ENCODE measurements at regions not wholly inside any gene's neighbourhood (a gene's known extent, or its start where the extent isn't known, plus 50 kb on each side); places are given as distances from the start of the nearest gene placed in this dataset.

DNA sequence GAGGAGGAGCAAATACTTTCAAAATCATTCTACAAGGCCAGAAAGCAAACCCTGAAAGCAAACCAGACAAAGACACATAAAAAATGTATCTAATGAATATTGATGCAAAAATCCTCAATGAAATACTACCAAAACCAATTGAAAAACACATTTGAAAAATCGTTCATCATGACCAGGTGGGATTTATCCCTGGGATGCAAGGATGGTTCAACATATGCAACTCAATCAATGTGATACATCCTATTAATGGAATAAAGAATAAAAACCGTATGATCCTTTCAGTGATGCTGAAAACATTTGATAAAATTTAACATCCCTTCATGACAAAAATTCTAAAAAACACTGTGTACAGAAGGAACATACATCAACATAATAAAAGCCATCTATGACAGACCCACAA lies 337.6 kb downstream of the NNT start:
- Histone ChIP-seq H3F3A (ENCODE audit: insufficient read depth) (no peaks in the 10 kb centered on the region), H3K9ac (ENCODE audit: low read length) (no peak overlapping the region), H4K20me1 (ENCODE audit: low read depth, low read length) (no peaks in the 10 kb centered on the region), H3K36me3 (ENCODE audit: low read length) (no peaks in the 10 kb centered on the region), H3K9me3 (ENCODE audit: insufficient read depth, low read length) (no peaks in the 10 kb centered on the region), H3K4me2 (ENCODE audit: low read depth, low read length, poor library complexity, severe bottlenecking) (no peak overlapping the region), H3K27me3 (ENCODE audit: low read length) (no peaks in the 10 kb centered on the region), H3K9me2 (replicated peaks; ENCODE audit: insufficient read depth, low read length) (no peaks in the 10 kb centered on the region), H2AFZ (ENCODE audit: low read depth, low read length, severe bottlenecking) (no peak overlapping the region), H3K27ac (ENCODE audit: low read depth, low read length) (no peak overlapping the region), H3K4me3 (ENCODE audit: insufficient read depth, low read length, poor library complexity, severe bottlenecking) (no peak overlapping the region), H3K79me2 (ENCODE audit: insufficient read depth, low read length) (no peaks in the 10 kb centered on the region)
- TF ChIP-seq EZH2phosphoT487 (conservative IDR thresholded peaks at IDR 0.05; ENCODE audit: low read length): no peak
- TF ChIP-seq, protein P1, sequence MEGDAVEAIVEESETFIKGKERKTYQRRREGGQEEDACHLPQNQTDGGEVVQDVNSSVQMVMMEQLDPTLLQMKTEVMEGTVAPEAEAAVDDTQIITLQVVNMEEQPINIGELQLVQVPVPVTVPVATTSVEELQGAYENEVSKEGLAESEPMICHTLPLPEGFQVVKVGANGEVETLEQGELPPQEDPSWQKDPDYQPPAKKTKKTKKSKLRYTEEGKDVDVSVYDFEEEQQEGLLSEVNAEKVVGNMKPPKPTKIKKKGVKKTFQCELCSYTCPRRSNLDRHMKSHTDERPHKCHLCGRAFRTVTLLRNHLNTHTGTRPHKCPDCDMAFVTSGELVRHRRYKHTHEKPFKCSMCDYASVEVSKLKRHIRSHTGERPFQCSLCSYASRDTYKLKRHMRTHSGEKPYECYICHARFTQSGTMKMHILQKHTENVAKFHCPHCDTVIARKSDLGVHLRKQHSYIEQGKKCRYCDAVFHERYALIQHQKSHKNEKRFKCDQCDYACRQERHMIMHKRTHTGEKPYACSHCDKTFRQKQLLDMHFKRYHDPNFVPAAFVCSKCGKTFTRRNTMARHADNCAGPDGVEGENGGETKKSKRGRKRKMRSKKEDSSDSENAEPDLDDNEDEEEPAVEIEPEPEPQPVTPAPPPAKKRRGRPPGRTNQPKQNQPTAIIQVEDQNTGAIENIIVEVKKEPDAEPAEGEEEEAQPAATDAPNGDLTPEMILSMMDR (IDR thresholded peaks at IDR 0.05; ENCODE audit: insufficient read depth, low read length, poor library complexity, severe bottlenecking): no peak

DNA sequence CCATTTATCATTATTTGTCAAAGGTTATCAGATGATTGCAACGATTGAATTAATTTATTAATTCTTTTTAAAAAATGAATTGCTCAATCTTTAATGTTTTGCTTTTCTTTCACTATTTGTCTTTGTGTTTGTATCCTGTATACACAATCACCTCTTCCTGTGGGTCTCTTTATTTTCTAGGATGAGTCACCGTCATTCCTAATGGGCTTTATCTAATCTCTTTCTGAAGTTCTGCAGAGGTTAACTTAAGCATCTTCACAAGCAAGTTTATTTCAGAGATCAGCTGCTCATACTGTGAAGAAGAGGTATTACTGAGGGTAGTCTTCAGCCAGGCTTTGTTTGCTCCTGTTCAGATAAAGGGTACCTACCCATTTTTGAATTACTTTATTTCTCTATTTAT lies 323.9 kb downstream of the NNT start:
- H4K20me1 ChIP-seq (ENCODE audit: low read depth, low read length): no peaks in the 10 kb centered on the region
- 0 out of 2 replicates have a peak, but pooled peaks cover 4% of the 10 kb centered on the region for H3K9me2 ChIP-seq (replicated peaks; ENCODE audit: insufficient read depth, low read length)
- no peaks in the 10 kb centered on the region for H3F3A ChIP-seq (ENCODE audit: insufficient read depth)
- H3K27ac ChIP-seq (ENCODE audit: low read depth, low read length): no peak overlapping the region
- no peaks in the 10 kb centered on the region for H3K36me3 ChIP-seq (ENCODE audit: low read length)
- no peak overlapping the region for H2AFZ ChIP-seq (ENCODE audit: low read depth, low read length, severe bottlenecking)
- H3K9me3 ChIP-seq (ENCODE audit: insufficient read depth, low read length): no peaks in the 10 kb centered on the region
- no peak overlapping the region for H3K4me2 ChIP-seq (ENCODE audit: low read depth, low read length, poor library complexity, severe bottlenecking)
- TF ChIP-seq, protein P1 (IDR thresholded peaks at IDR 0.05; ENCODE audit: insufficient read depth, low read length, poor library complexity, severe bottlenecking): no peak
- TF ChIP-seq EZH2phosphoT487 (conservative IDR thresholded peaks at IDR 0.05; ENCODE audit: low read length): no peak
- no peaks in the 10 kb centered on the region for H3K27me3 ChIP-seq (ENCODE audit: low read length)
- H3K9ac ChIP-seq (ENCODE audit: low read length): no peak overlapping the region
- no peaks in the 10 kb centered on the region for H3K79me2 ChIP-seq (ENCODE audit: insufficient read depth, low read length)
- H3K4me3 ChIP-seq (ENCODE audit: insufficient read depth, low read length, poor library complexity, severe bottlenecking): no peak overlapping the region

DNA sequence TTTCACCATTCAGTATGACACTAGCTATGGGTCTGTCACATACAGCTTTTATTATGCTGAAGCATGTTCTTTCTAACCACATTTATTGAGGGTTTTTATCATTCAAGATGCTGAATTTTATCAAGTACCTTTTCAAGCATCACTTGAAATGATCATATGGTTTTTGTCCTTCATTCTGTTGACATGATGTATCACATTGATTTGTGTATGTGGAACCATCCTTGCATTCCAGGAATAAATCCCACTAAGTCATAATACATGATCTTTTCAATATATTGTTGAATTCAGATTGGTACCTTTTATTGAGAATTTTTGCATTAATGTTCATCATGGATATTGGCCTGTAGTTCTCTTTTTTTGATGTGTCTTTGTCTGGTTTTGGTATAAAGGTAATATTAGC lies 317.4 kb downstream of the NNT start:
- no peaks in the 10 kb centered on the region for H4K20me1 ChIP-seq (ENCODE audit: low read depth, low read length)
- H3K36me3 ChIP-seq (ENCODE audit: low read length): no peaks in the 10 kb centered on the region
- H2AFZ ChIP-seq (ENCODE audit: low read depth, low read length, severe bottlenecking): no peak overlapping the region
- H3F3A ChIP-seq (ENCODE audit: insufficient read depth): no peaks in the 10 kb centered on the region
- H3K27ac ChIP-seq (ENCODE audit: low read depth, low read length): no peak overlapping the region
- H3K9me3 ChIP-seq (ENCODE audit: insufficient read depth, low read length): peaks cover 6% of the 10 kb centered on the region; the same call in 1 of the 2 replicates
- H3K9me2 ChIP-seq (replicated peaks; ENCODE audit: insufficient read depth, low read length): no peaks in the 10 kb centered on the region
- H3K4me2 ChIP-seq (ENCODE audit: low read depth, low read length, poor library complexity, severe bottlenecking): no peak overlapping the region
- TF ChIP-seq, protein P1 (IDR thresholded peaks at IDR 0.05; ENCODE audit: insufficient read depth, low read length, poor library complexity, severe bottlenecking): no peak
- TF ChIP-seq EZH2phosphoT487 (conservative IDR thresholded peaks at IDR 0.05; ENCODE audit: low read length): no peak
- no peaks in the 10 kb centered on the region for H3K79me2 ChIP-seq (ENCODE audit: insufficient read depth, low read length)
- no peak overlapping the region for H3K9ac ChIP-seq (ENCODE audit: low read length)
- H3K27me3 ChIP-seq (ENCODE audit: low read length): no peaks in the 10 kb centered on the region
- no peak overlapping the region for H3K4me3 ChIP-seq (ENCODE audit: insufficient read depth, low read length, poor library complexity, severe bottlenecking)

Data from SU-DHL-6 (cell line).